Left ventricle myocardium superior (tissue), 1 donor: ENCODE measurements at regions not wholly inside any gene's neighbourhood (a gene's known extent, or its start where the extent isn't known, plus 50 kb on each side); places are given as distances from the start of the nearest gene placed in this dataset.

ENCODE experiments used
- ATAC-seq: fragments of 200-7000 bp; cut with Tn5 transposase; one replicate; pipeline ENCODE4 v1.9.1; 2020; ENCODE audit warnings: mild to moderate bottlenecking, moderate library complexity
- DNase-seq: peaks from one replicate; pipeline ENCODE4 v3.0.0-alpha.2; 2020
- intact Hi-C: fragments of 100-400 bp; cut with micrococcal nuclease; formaldehyde crosslinking; loops from one replicate; pipeline ENCODE4 v1.11.0; 2022
- donor health status: DM: no; HTN: yes; CAD: no; lungs with severe emphysema.

GRCh38 chr18:32549248-32550110 lies 78.8 kb upstream of the GAREM1 start:
- intact Hi-C loops: loop anchor here (5.0 kb wide), 1 partner anchor 277 kb away; no protein-coding TSS in a partner anchor
- peak; percentile 53 for DNase-seq
- ATAC-seq: peak; percentile 77

DNA sequence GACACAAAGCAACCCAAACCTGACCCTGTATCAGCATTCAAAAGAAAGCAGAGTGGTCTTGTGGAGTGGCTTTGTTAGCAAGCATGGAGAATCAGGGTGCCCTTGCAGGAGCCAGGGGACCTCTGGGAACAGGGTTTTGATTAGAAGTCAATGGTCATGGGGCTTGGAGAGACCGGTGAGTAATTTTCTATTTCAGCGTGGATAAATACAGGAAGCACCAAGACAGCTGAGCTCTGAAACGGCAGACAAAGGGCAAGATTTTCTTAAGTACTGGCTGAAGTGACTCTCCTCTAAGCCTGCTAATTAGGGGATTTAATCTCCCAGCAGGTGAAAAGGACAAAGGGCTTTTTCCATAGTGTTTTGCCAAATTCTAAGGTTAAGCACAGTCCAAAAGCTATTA lies 78.0 kb upstream of the GAREM1 start:
- no peak for ATAC-seq
- intact Hi-C loops: no loop called here
- DNase-seq: no peak

DNA sequence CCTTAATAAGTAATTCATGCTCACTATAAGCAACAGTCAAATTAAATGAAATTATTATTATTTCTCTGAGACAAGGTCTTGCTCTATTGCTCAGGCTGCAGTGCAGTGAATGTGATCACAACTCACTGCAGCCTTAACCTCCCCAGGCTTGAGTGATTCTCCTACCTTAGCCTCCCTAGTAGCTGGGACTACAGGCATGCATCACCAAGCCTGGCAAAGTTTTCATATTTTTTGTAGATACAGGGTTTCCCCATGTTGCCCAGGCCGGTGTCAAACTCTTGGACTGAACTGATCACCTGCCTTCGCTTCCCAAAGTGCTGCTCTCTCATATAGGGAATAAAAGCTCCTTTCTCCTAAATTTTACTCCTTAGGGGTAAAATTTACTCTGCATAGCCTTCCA lies 74.9 kb upstream of the GAREM1 start:
- no peak for ATAC-seq
- intact Hi-C loops: no loop called here
- no peak for DNase-seq

DNA sequence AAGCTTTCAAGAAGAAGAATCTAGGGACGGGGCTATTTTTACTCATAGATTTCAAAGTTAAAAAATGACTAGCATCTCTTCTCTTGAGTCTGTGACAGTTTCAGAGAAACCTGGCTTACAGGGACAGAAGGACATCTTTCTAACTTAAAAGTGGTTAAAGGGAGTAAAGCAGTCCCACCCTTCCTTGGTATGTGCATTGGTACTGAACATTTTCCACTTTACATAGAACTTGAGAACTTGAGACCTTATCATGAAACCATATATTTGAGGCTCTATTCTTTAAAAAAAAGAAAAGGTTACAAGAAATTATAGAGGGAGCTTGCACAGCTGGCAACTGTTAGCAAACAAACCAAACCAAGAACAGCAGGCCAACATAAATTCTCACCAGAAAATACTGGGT lies 73.4 kb upstream of the GAREM1 start:
- DNase-seq (no peak), ATAC-seq (no peak)
- intact Hi-C loops: no loop called here

GRCh38 chr18:32542221-32542798 lies 71.6 kb upstream of the GAREM1 start:
- intact Hi-C loops: no loop called here
- DNase-seq: no peak
- no peak for ATAC-seq

- DNase-seq: no peak
- no peak for ATAC-seq
- intact Hi-C loops: no loop called here
Measured at GRCh38 chr18:32530947-32531651, 60.4 kb upstream of the GAREM1 start.

- intact Hi-C loops: no loop called here
- ATAC-seq: no peak
Measured at GRCh38 chr18:32529722-32530420, 59.2 kb upstream of the GAREM1 start.

GRCh38 chr18:32520771-32521170 lies 50.1 kb upstream of the GAREM1 start:
- intact Hi-C loops: no loop called here
- ATAC-seq: no peak

More at GRCh38 chr18:32529722-32530420, 59.2 kb upstream of the GAREM1 start:
- no peak for DNase-seq

More at GRCh38 chr18:32520771-32521170, 50.1 kb upstream of the GAREM1 start:
- DNase-seq: no peak
